GM04503 (cell line): ENCODE measurements at regions not wholly inside any gene's neighbourhood (a gene's known extent, or its start where the extent isn't known, plus 50 kb on each side); places are given as distances from the start of the nearest gene placed in this dataset.
A peak's percentile ranks its signal among the peaks of the same experiment; 100 is the strongest.
"Not testable (repeated sequence)": the region's sequence is repeated elsewhere in the genome, so short reads cannot be mapped to it uniquely, and the experiment has no call there.

Experiments
- DNase-seq: peaks from one replicate; pipeline ENCODE4 v3.0.0-alpha.2; 2012; ENCODE audit warnings: low read depth

GRCh38 chr3:15903759-15904720 is 106.3 kb upstream of the ANKRD28 start:
- DNase-seq = no peak

DNA sequence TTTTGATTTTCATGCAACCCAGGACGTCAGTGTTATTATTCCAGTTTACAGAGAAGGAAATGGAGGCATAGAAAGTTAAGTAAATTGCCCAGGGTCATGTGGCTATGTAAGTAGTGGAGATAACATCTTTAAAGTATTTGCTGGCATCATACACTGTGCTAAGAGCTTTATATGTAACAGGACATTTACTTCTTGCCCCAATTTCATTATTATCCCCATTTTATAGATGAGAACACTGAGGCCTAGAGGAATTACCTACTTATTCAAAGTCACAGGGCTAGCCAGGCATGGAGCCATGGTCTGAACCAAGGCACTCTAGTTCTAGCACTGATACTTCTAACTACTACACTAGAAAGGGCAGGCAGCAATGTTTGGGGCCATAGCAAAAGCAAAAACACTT is 107.3 kb upstream of the ANKRD28 start:
- no peak for DNase-seq

DNA sequence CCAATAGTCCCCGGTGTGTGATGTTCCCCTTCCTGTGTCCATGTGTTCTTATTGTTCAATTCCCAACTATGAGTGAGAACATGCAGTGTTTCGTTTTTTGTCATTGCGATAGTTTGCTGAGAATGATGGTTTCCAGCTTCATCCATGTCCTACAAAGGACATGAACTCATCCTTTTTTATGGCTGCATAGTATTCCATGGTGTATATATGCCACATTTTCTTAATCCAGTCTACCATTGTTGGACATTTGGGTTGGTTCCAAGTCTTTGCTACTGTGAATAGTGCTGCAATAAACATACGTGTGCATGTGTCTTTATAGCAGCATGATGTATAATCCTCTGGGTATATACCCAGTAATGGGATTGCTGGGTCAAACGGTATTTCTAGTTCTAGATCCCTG is 109.6 kb upstream of the ANKRD28 start:
- not testable (repeated sequence) for DNase-seq

- DNase-seq = no peak
These were observed 121.2 kb upstream of the ANKRD28 start for GRCh38 chr3:15918988-15919387.

GRCh38 chr3:15919971-15920370 is 122.2 kb upstream of the ANKRD28 start:
- DNase-seq = no peak

- DNase-seq = no peak
These were observed 126.0 kb upstream of the ANKRD28 start for GRCh38 chr3:15923640-15924405.

DNA sequence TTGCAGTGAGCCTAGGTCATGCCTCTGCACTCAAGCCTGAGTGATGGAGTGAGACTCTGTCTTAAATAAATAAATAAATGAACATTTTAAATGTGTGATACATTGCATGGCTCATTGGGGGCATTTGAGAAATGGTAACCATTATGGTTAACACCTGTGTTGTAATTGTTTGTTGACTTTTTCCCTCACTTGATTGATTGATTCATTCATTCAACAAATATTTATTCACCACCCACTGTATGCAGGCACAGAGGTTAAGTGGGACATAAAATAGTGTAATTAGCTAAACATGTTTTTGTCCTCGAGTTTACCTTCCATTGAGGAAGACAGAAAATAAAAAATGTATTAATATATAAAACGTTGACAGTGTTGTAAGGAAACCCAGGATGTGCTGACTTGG is 127.1 kb upstream of the ANKRD28 start:
- no peak for DNase-seq

GRCh38 chr3:15926871-15927270 is 129.1 kb upstream of the ANKRD28 start:
- DNase-seq = no peak

DNA sequence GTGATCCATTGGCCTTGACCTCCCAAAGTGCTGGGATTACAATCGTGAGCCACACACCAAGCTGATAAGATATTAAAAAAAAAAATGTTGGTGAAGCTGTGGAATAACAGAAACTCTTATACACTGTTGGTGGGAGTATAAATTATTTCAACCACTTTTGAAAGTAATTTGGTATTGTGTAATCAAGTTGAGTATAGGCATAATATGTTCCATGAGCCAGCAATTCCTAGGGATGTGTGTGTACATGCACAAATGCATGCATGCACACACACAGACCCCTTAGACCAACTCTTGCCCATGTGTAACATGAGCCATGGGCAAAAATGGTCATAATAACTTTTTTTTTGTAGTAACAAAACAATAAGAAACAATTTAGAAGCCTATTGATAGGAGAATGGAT is 130.2 kb upstream of the ANKRD28 start:
- DNase-seq = no peak

- DNase-seq = no peak
These were observed 132.3 kb upstream of the ANKRD28 start for GRCh38 chr3:15929944-15930571.

DNA sequence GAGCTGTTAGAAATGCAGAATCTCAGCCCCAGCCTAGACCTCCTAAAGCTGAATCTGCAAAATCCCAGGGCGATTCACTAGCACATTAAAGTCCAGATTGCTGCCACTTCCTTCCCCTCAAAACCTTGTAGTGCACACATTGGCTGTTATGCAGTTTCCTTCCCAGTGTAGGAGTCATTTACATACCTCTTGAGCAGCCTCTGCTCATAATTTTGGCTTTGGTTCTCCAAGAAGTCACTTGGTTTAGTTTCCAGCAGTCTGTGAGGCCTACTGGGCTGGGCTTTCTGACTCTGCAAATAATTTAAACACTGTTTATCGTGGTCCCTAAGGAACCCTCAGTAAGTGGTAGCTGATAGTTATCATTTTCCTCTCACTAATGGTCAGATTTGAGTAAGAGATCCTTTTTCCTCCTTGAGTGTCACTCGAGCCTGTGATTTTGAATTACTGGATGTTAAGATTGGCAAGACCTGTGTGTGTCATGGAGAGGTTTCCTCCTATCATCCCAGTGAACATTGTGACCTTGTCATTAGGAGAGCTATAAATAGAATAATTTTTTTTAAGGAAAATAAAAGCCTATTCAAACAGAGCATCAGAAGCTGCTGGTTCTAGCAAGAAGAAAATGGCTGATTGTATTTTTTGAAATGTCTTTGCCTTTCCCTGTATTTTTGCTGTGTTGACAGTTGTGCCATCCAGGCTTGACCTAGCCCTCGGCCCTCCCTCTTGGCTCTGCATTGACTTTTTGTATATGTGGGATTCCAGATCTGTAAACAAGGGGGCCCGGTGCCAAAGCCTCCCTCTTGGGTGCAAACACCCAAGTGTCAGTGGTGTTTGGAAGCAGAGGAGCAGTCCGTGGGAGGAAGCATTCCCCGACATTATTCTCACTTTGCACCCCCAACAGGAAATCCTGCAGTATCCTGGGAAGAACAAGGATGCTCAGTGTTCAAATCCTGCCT is 134.8 kb upstream of the ANKRD28 start:
- DNase-seq = no peak

GRCh38 chr3:15933439-15934139 is 135.8 kb upstream of the ANKRD28 start:
- no peak for DNase-seq

- DNase-seq = no peak
These were observed 136.8 kb upstream of the ANKRD28 start for GRCh38 chr3:15934389-15935195.

DNA sequence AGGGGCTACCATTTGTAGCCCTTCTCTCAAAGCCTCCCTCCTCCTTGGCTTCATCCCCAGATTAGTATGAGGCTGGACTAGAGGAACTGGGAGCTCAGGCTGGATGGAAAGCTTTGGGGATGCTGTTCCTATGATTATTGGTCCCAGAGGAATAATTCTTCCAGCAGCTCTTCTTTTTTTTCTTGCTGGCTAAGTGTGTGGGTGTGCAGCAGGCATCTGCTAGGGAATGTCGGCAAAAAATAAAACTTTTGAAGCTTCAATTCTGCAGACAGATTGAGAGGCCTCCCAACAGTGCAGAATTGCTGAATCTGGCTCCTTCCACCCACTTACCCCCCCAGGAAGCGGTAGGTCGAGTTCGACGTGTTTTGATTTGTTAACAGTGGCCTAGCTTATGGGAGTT is 138.5 kb upstream of the ANKRD28 start:
- DNase-seq = peak; percentile 38

GRCh38 chr3:15940641-15941040 is 142.9 kb upstream of the ANKRD28 start:
- no peak for DNase-seq

GRCh38 chr3:15941457-15941856 is 143.7 kb upstream of the ANKRD28 start:
- not testable (repeated sequence) for DNase-seq

DNA sequence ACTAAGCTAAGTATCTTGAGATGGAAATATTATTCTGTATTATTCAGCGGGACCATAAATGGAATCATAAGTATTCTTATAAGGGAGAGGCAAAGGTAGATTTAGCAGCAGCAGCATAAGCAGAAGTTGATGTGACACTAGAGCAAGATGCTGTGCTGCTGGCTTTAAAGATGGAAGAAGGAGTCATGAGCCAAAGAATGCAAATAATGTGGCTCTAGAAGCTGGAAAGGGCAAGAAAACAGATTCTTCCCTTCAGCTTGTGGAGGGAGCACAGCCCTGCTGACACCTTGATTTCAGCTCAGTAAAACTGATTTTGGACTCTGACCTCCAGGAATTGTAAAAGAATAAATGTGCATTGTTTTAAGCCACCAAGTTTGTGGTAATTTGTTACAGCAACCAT is 144.2 kb upstream of the ANKRD28 start:
- DNase-seq = no peak

GRCh38 chr3:15942462-15942861 is 144.7 kb upstream of the ANKRD28 start:
- no peak for DNase-seq

- no peak for DNase-seq
These were observed 145.2 kb upstream of the ANKRD28 start for GRCh38 chr3:15942936-15943335.

- DNase-seq = no peak
These were observed 150.6 kb upstream of the ANKRD28 start for GRCh38 chr3:15948388-15948787.
